SK-N-MC (cell line): ENCODE measurements at regions not wholly inside any gene's neighbourhood (a gene's known extent, or its start where the extent isn't known, plus 50 kb on each side); places are given as distances from the start of the nearest gene placed in this dataset.

Source experiments
- EZH2 ChIP-seq: fragments of 200-600 bp; sonication (generic); IDR thresholded peaks from one replicate; pipeline ENCODE4 v1.6.1; 2017; ENCODE audit warnings: antibody characterized with exemption
- FOXP2 ChIP-seq: optimal IDR thresholded peaks from 2 replicates; pipeline ENCODE3; 2011; ENCODE audit warnings: mild to moderate bottlenecking, moderate library complexity; ENCODE audit not compliant: insufficient read depth; ENCODE audit errors: extremely low read length, control extremely low read depth
- POLR2AphosphoS5 ChIP-seq: IDR thresholded peaks from 2 replicates; pipeline ENCODE4 v1.6.1; 2012; ENCODE audit warnings: mild to moderate bottlenecking, low read depth, low read length, borderline replicate concordance

GRCh38 chr4:31598639-31599038, 878.5 kb downstream of the PCDH7 start:
- TF ChIP-seq POLR2AphosphoS5 = no peak
- no peak for TF ChIP-seq EZH2
- no peak for TF ChIP-seq FOXP2
